Mesendoderm (in vitro differentiated cells): ENCODE measurements at regions not wholly inside any gene's neighbourhood (a gene's known extent, or its start where the extent isn't known, plus 50 kb on each side); places are given as distances from the start of the nearest gene placed in this dataset.

Experiments used
- DNase-seq: peaks from one replicate; pipeline ENCODE4 v3.0.0; 2013
- H2AK5ac ChIP-seq: 2 replicates; pipeline ENCODE4 v1.6.1; 2013; ENCODE audit warnings: low read length, inconsistent platforms
- H2BK120ac ChIP-seq: 2 replicates; pipeline ENCODE4 v1.6.1; 2013; ENCODE audit warnings: low read depth, mild to moderate bottlenecking, low read length, moderate library complexity, mixed read lengths
- H2BK15ac ChIP-seq: replicated peaks from 2 replicates; pipeline ENCODE4 v1.6.1; 2013; ENCODE audit warnings: low read depth, mild to moderate bottlenecking, moderate library complexity
- H2BK5ac ChIP-seq: 2 replicates; pipeline ENCODE4 v1.6.1; 2013; ENCODE audit warnings: low read length, inconsistent platforms
- H3K18ac ChIP-seq: 2 replicates; pipeline ENCODE4 v1.6.1; 2013; ENCODE audit warnings: mild to moderate bottlenecking, low read length, mixed read lengths
- H3K23ac ChIP-seq: one replicate; pipeline ENCODE4 v1.6.1; 2013; ENCODE audit warnings: low read length
- H3K27ac ChIP-seq: 2 replicates; pipeline ENCODE4 v1.5.1; 2013; ENCODE audit warnings: low read depth, mild to moderate bottlenecking, inconsistent platforms, low read length, moderate library complexity
- H3K27me3 ChIP-seq: 2 replicates; pipeline ENCODE4 v1.6.1; 2013; ENCODE audit warnings: low read length, control low read depth, mild to moderate bottlenecking, inconsistent platforms; ENCODE audit not compliant: insufficient read depth, poor library complexity
- H3K36me3 ChIP-seq: 2 replicates; pipeline ENCODE4 v1.6.1; 2013; ENCODE audit warnings: low read length, inconsistent platforms; ENCODE audit not compliant: control insufficient read depth, insufficient read depth
- H3K4ac ChIP-seq: one replicate; pipeline ENCODE4 v1.6.1; 2013; ENCODE audit warnings: low read depth, mild to moderate bottlenecking, low read length, moderate library complexity
- H3K4me1 ChIP-seq: 2 replicates; pipeline ENCODE4 v1.6.1; 2013; ENCODE audit warnings: low read depth, low read length, inconsistent platforms; ENCODE audit not compliant: control insufficient read depth
- H3K4me2 ChIP-seq: 2 replicates; pipeline ENCODE4 v1.6.1; 2013; ENCODE audit warnings: low read length
- H3K4me3 ChIP-seq: 2 replicates; pipeline ENCODE4 v1.5.1; 2013; ENCODE audit warnings: mild to moderate bottlenecking, low read length
- H3K56ac ChIP-seq: one replicate; pipeline ENCODE4 v1.6.1; 2013; ENCODE audit warnings: low read length
- H3K79me1 ChIP-seq: 2 replicates; pipeline ENCODE4 v1.6.1; 2013; ENCODE audit warnings: low read length, inconsistent platforms
- H3K79me2 ChIP-seq: 2 replicates; pipeline ENCODE4 v1.6.1; 2013; ENCODE audit warnings: mild to moderate bottlenecking, low read length; ENCODE audit not compliant: control insufficient read depth, insufficient read depth
- H3K9ac ChIP-seq: 2 replicates; pipeline ENCODE4 v1.6.1; 2013; ENCODE audit warnings: low read length, inconsistent platforms
- H4K5ac ChIP-seq: one replicate; pipeline ENCODE4 v1.6.1; 2013; ENCODE audit warnings: low read length
- H4K8ac ChIP-seq: one replicate; pipeline ENCODE4 v1.6.1; 2013; ENCODE audit warnings: low read depth, mild to moderate bottlenecking, control low read depth, low read length, moderate library complexity
- WGBS: extraction: QIAGEN DNeasy Blood & Tissue Kit; methylation state at CpG from one replicate; pipeline ENCODE4 v1.1.7; 2013; ENCODE audit warnings: low lambda C conversion rate, missing lambda C conversion rate; ENCODE audit not compliant: insufficient coverage; ENCODE audit errors: extremely low coverage; 5-methylcytosine and 5-hydroxymethylcytosine counted together

DNA sequence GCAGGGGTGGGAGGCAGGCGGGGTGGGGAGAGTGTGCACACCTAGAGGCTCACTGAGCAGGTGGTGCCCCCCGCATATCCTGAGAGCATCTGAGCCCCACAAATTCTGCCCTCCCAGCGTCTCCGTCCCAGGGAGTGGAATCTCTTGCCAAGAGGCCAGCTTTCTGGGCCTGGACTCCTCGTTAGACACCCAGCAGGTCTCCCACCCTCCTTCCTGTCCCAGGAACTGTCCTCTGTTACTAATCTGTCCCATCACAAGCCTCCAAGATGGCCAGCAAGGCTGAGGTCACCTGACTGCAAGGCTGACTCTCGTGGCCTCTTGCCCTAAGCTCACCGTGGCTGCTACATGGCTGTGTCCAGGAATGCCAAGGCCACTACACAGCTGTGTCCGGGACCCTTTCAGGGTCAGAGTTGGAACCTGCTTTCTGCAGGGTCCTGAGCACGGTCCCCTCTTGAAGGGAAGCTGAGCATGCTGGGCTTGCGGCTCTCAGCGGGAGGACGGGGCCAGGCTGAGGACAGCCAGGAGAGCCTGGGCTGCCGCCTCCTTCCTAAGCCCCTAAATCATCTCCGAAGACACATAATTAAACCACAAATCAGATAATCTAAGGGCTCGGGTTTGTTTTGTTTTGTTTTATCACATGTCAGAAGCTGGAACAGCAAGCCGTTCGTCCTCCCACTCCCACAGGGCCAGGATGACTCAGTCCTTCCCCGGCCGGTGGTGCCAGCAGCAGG lies 1327.3 kb downstream of the TBC1D22A start:
- no peak overlapping the region for H3K4me3 ChIP-seq
- H2BK15ac ChIP-seq: no peak overlapping the region
- no peaks in the 10 kb centered on the region for H3K79me1 ChIP-seq
- no peak overlapping the region for H3K18ac ChIP-seq
- no peaks in the 10 kb centered on the region for H3K79me2 ChIP-seq
- H3K9ac ChIP-seq: no peak overlapping the region
- no peak overlapping the region for H3K4ac ChIP-seq
- H3K4me2 ChIP-seq: no peak overlapping the region
- no peak overlapping the region for H2BK120ac ChIP-seq
- no peak overlapping the region for H2BK5ac ChIP-seq
- no peak overlapping the region for H4K8ac ChIP-seq
- no peaks in the 10 kb centered on the region for H3K4me1 ChIP-seq
- no peak overlapping the region for H3K23ac ChIP-seq
- no peaks in the 10 kb centered on the region for H3K27me3 ChIP-seq
- no CpG with 5 or more reads among the region's 19 CpGs for WGBS
- H4K5ac ChIP-seq: no peak overlapping the region
- no peak overlapping the region for H3K56ac ChIP-seq
- H3K36me3 ChIP-seq: no peaks in the 10 kb centered on the region
- no peak overlapping the region for H2AK5ac ChIP-seq
- no peak for DNase-seq
- no peak overlapping the region for H3K27ac ChIP-seq

GRCh38 chr22:48088926-48089536 lies 1326.6 kb downstream of the TBC1D22A start:
- no peak overlapping the region for H2BK5ac ChIP-seq
- no peak overlapping the region for H3K9ac ChIP-seq
- no peak overlapping the region for H3K4me3 ChIP-seq
- H3K18ac ChIP-seq: no peak overlapping the region
- H4K5ac ChIP-seq: no peak overlapping the region
- no peaks in the 10 kb centered on the region for H3K79me1 ChIP-seq
- no peak overlapping the region for H3K23ac ChIP-seq
- no peak overlapping the region for H3K4ac ChIP-seq
- no peak overlapping the region for H3K4me2 ChIP-seq
- no peak overlapping the region for H2AK5ac ChIP-seq
- no peak overlapping the region for H4K8ac ChIP-seq
- H3K36me3 ChIP-seq: no peaks in the 10 kb centered on the region
- no peaks in the 10 kb centered on the region for H3K79me2 ChIP-seq
- no peak overlapping the region for H2BK15ac ChIP-seq
- no peak for DNase-seq
- WGBS: no CpG with 5 or more reads among the region's 8 CpGs
- no peaks in the 10 kb centered on the region for H3K4me1 ChIP-seq
- H3K27me3 ChIP-seq: no peaks in the 10 kb centered on the region
- no peak overlapping the region for H3K56ac ChIP-seq
- no peak overlapping the region for H3K27ac ChIP-seq
- H2BK120ac ChIP-seq: no peak overlapping the region

GRCh38 chr22:48088251-48088650 lies 1325.8 kb downstream of the TBC1D22A start:
- H3K36me3 ChIP-seq: no peaks in the 10 kb centered on the region
- H2AK5ac ChIP-seq: no peak overlapping the region
- no peak overlapping the region for H3K9ac ChIP-seq
- H3K79me2 ChIP-seq: no peaks in the 10 kb centered on the region
- H2BK15ac ChIP-seq: no peak overlapping the region
- H3K4ac ChIP-seq: no peak overlapping the region
- DNase-seq: no peak
- H3K27ac ChIP-seq: no peak overlapping the region
- H2BK120ac ChIP-seq: no peak overlapping the region
- WGBS: no CpG with 5 or more reads among the region's 5 CpGs
- H3K4me1 ChIP-seq: no peaks in the 10 kb centered on the region
- no peak overlapping the region for H2BK5ac ChIP-seq
- no peaks in the 10 kb centered on the region for H3K79me1 ChIP-seq
- H3K27me3 ChIP-seq: no peaks in the 10 kb centered on the region
- no peak overlapping the region for H3K4me3 ChIP-seq
- H3K4me2 ChIP-seq: no peak overlapping the region
- H4K8ac ChIP-seq: no peak overlapping the region
- H4K5ac ChIP-seq: no peak overlapping the region
- no peak overlapping the region for H3K23ac ChIP-seq
- H3K18ac ChIP-seq: no peak overlapping the region
- no peak overlapping the region for H3K56ac ChIP-seq

DNA sequence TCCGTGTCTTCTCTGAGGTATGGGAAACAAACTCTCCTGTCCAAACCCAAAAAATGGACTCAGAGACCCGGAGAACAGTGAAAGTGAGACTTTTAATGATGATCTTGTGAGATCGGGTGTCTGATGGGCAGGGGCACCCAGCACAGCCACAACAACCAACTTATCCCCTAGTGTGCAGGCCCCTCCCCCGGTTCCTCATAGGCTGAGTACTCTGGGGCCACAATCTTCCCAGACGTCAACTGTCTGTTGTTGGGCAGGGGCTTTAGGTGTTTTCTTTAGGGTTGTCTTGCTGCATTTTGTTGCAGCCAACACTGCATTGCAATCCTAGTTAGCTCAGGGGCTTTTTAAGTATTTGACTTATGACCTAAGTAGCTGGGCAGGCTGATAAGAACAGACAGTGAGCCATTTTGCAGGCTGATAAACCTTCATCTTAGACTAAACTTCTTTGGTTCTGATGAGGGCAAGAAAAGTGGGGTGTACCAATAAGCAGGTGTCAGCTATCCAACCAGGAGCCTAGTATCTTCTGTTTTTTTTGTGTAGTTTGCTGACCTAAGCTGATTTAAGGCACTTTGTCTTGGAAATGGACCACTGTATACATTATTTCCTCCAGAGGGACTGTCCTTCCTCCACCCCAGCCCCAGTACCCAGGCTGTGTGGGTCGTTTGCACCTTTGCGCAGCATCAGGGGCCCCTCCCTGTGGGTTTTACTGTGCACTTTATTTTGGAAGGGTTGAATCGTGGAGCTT lies 1323.6 kb downstream of the TBC1D22A start:
- Histone ChIP-seq H2AK5ac (no peak overlapping the region), H3K9ac (no peak overlapping the region), H3K4me2 (no peak overlapping the region), H2BK5ac (no peak overlapping the region), H3K27ac (no peak overlapping the region), H3K4ac (no peak overlapping the region), H3K4me3 (no peak overlapping the region), H3K36me3 (no peaks in the 10 kb centered on the region), H2BK15ac (no peak overlapping the region), H3K79me2 (no peaks in the 10 kb centered on the region), H4K8ac (no peak overlapping the region), H3K27me3 (no peaks in the 10 kb centered on the region), H3K4me1 (no peaks in the 10 kb centered on the region), H3K18ac (no peak overlapping the region), H3K79me1 (no peaks in the 10 kb centered on the region), H2BK120ac (no peak overlapping the region), H3K56ac (no peak overlapping the region), H4K5ac (no peak overlapping the region), H3K23ac (no peak overlapping the region)
- no peak for DNase-seq
- no CpG with 5 or more reads among the region's 8 CpGs for WGBS

GRCh38 chr22:48084729-48085050 lies 1322.2 kb downstream of the TBC1D22A start:
- H4K5ac ChIP-seq: no peak overlapping the region
- H3K27ac ChIP-seq: no peak overlapping the region
- no CpG with 5 or more reads among the region's 11 CpGs for WGBS
- no peak overlapping the region for H3K4ac ChIP-seq
- H3K56ac ChIP-seq: no peak overlapping the region
- no peak for DNase-seq
- no peaks in the 10 kb centered on the region for H3K79me2 ChIP-seq
- no peak overlapping the region for H3K23ac ChIP-seq
- H3K4me2 ChIP-seq: no peak overlapping the region
- H4K8ac ChIP-seq: no peak overlapping the region
- no peak overlapping the region for H2BK5ac ChIP-seq
- H3K79me1 ChIP-seq: no peaks in the 10 kb centered on the region
- H3K9ac ChIP-seq: no peak overlapping the region
- H2BK120ac ChIP-seq: no peak overlapping the region
- no peak overlapping the region for H2AK5ac ChIP-seq
- H3K27me3 ChIP-seq: no peaks in the 10 kb centered on the region
- no peak overlapping the region for H3K4me3 ChIP-seq
- H3K4me1 ChIP-seq: no peaks in the 10 kb centered on the region
- H3K36me3 ChIP-seq: no peaks in the 10 kb centered on the region
- H2BK15ac ChIP-seq: no peak overlapping the region
- no peak overlapping the region for H3K18ac ChIP-seq
